H1 (cell line): ENCODE measurements at regions not wholly inside any gene's neighbourhood (a gene's known extent, or its start where the extent isn't known, plus 50 kb on each side); places are given as distances from the start of the nearest gene placed in this dataset.

Source experiments
- CHD7 ChIP-seq: fragments of 300-600 bp; sonication (generic); IDR thresholded peaks from 2 replicates; pipeline ENCODE4 v1.7.1; 2012; ENCODE audit warnings: low read length, moderate library complexity, mild to moderate bottlenecking, inconsistent platforms; ENCODE audit not compliant: insufficient replicate concordance

GRCh38 chr18:44342946-44343345, 337.7 kb upstream of the SETBP1 start (continued):
- TF ChIP-seq CHD7, result no peak
